Activated CD4-positive, alpha-beta T cell treated with anti-CD3 and anti-CD28 coated beads, Interleukin-2, Interleukin-4, amounts not matched to agents 100 ng/mL and 50 ng/mL, durations not matched to agents 16 hours and 8 hours (primary cell): ENCODE measurements at regions not wholly inside any gene's neighbourhood (a gene's known extent, or its start where the extent isn't known, plus 50 kb on each side); places are given as distances from the start of the nearest gene placed in this dataset.

ENCODE experiments used
- DNase-seq: peaks from one replicate; pipeline ENCODE4 v3.0.0-alpha.2; 2020; ENCODE audit warnings: low spot score

GRCh38 chr5:2492476-2492875, 259.0 kb downstream of the IRX2 start:
- no peak for DNase-seq

GRCh38 chr5:2491846-2492245, 259.6 kb downstream of the IRX2 start:
- DNase-seq: no peak

GRCh38 chr5:2489306-2489705, 262.2 kb downstream of the IRX2 start:
- no peak for DNase-seq

GRCh38 chr5:2488593-2488992, 262.9 kb downstream of the IRX2 start:
- no peak for DNase-seq

GRCh38 chr5:2487152-2487763, 264.2 kb downstream of the IRX2 start:
- no peak for DNase-seq

GRCh38 chr5:2486373-2486772, 265.1 kb downstream of the IRX2 start:
- DNase-seq: no peak

GRCh38 chr5:2482778-2483177, 268.7 kb downstream of the IRX2 start:
- DNase-seq: no peak

GRCh38 chr5:2480871-2481270, 270.6 kb downstream of the IRX2 start:
- DNase-seq: no peak

GRCh38 chr5:2475902-2476301, 275.6 kb downstream of the IRX2 start:
- no peak for DNase-seq

- no peak for DNase-seq
Observed at GRCh38 chr5:2472670-2473069, 278.8 kb downstream of the IRX2 start.

- no peak for DNase-seq
Observed at GRCh38 chr5:2471152-2471879, 280.2 kb downstream of the IRX2 start.

- no peak for DNase-seq
Observed at GRCh38 chr5:2466966-2467365, 284.5 kb downstream of the IRX2 start.

GRCh38 chr5:2465383-2465782, 286.1 kb downstream of the IRX2 start:
- DNase-seq: no peak

GRCh38 chr5:2464141-2464540, 287.3 kb downstream of the IRX2 start:
- DNase-seq: no peak

GRCh38 chr5:2461701-2462691, 289.5 kb downstream of the IRX2 start:
- no peak for DNase-seq

- DNase-seq: no peak
Observed at GRCh38 chr5:2460098-2460497, 291.4 kb downstream of the IRX2 start.

- no peak for DNase-seq
Observed at GRCh38 chr5:2459251-2459650, 292.2 kb downstream of the IRX2 start.

GRCh38 chr5:2455878-2456277, 295.6 kb downstream of the IRX2 start:
- DNase-seq: no peak

- DNase-seq: no peak
Observed at GRCh38 chr5:2454876-2455275, 296.6 kb downstream of the IRX2 start.

- no peak for DNase-seq
Observed at GRCh38 chr5:2453781-2454180, 297.7 kb downstream of the IRX2 start.

- no peak for DNase-seq
Observed at GRCh38 chr5:2451100-2451499, 300.4 kb downstream of the IRX2 start.

- no peak for DNase-seq
Observed at GRCh38 chr5:2442496-2443354, 308.8 kb downstream of the IRX2 start.
